ENCODE measurements at regions not wholly inside any gene's neighbourhood (a gene's known extent, or its start where the extent isn't known, plus 50 kb on each side); places are given as distances from the start of the nearest gene placed in this dataset.
"Not testable (repeated sequence)": the region's sequence is repeated elsewhere in the genome, so short reads cannot be mapped to it uniquely, and the experiment has no call there.

- Histone ChIP-seq H3K18ac (ENCODE audit: low read depth in 1 of 2, low read length in 2 of 2) (no peak overlapping the region), H3K9ac (ENCODE audit: low read length) (no peak overlapping the region), H3K27me3 (ENCODE audit: control insufficient read depth in 1 of 2, insufficient read depth in 1 of 2, low read length in 2 of 2) (peaks cover 0 to 48% of the 10 kb centered on the region in 2 experiments), H2BK12ac (ENCODE audit: low read length in 2 of 2) (no peak overlapping the region), H2BK120ac (ENCODE audit: low read depth, low read length) (no peak overlapping the region), H4K8ac (ENCODE audit: low read length) (no peak overlapping the region), H3K14ac (ENCODE audit: low read length in 2 of 2) (no peak overlapping the region), H2AFZ (ENCODE audit: low read depth, low read length) (no peak overlapping the region), H3K9me3 (ENCODE audit: control insufficient read depth, low read length) (no peaks in the 10 kb centered on the region), H3K4me1 (ENCODE audit: control insufficient read depth, insufficient read depth, low read depth, low read length) (no peaks in the 10 kb centered on the region), H3K4ac (ENCODE audit: low read depth in 1 of 2, low read length in 2 of 2) (no peak overlapping the region), H3K4me2 (ENCODE audit: low read length, poor library complexity, severe bottlenecking) (no peak overlapping the region), H2BK5ac (ENCODE audit: low read depth, low read length, poor library complexity, severe bottlenecking) (no peak overlapping the region), H2BK15ac (ENCODE audit: low read depth, poor library complexity, severe bottlenecking) (no peak overlapping the region), H4K91ac (ENCODE audit: low read length) (no peak overlapping the region), H3K79me1 (replicated peaks; ENCODE audit: low read length, poor library complexity, severe bottlenecking) (no peaks in the 10 kb centered on the region), H3K4me3 (ENCODE audit: insufficient read depth in 1 of 2, low read depth in 1 of 2, low read length in 2 of 2) (no peak overlapping the region), H2AK5ac (ENCODE audit: low read length, severe bottlenecking) (no peak overlapping the region), H3K36me3 (ENCODE audit: control insufficient read depth in 1 of 2, insufficient read depth in 2 of 2, low read depth in 1 of 2, low read length in 2 of 2) (no peaks in the 10 kb centered on the region), H3K23ac (ENCODE audit: low read length in 2 of 2) (no peak overlapping the region), H3K27ac (ENCODE audit: low read length, poor library complexity, severe bottlenecking) (no peak overlapping the region)
- DNase-seq: no peak
- 68% methylated on average over 4 of the region's 4 CpGs for WGBS
These were observed 82.4 kb downstream of the EBLN2 start for GRCh38 chr3:73143821-73144237.

GRCh38 chr3:73144276-73144675, 82.8 kb downstream of the EBLN2 start:
- Histone ChIP-seq H3K36me3 (ENCODE audit: control insufficient read depth in 1 of 2, insufficient read depth in 2 of 2, low read depth in 1 of 2, low read length in 2 of 2) (no peaks in the 10 kb centered on the region), H3K27ac (ENCODE audit: low read length, poor library complexity, severe bottlenecking) (no peak overlapping the region), H3K14ac (ENCODE audit: low read length in 2 of 2) (no peak overlapping the region), H2AFZ (ENCODE audit: low read depth, low read length) (no peak overlapping the region), H2AK5ac (ENCODE audit: low read length, severe bottlenecking) (no peak overlapping the region), H3K27me3 (ENCODE audit: control insufficient read depth in 1 of 2, insufficient read depth in 1 of 2, low read length in 2 of 2) (peaks cover 0 to 51% of the 10 kb centered on the region in 2 experiments), H3K4me1 (ENCODE audit: control insufficient read depth, insufficient read depth, low read depth, low read length) (no peaks in the 10 kb centered on the region), H2BK120ac (ENCODE audit: low read depth, low read length) (no peak overlapping the region), H2BK12ac (ENCODE audit: low read length in 2 of 2) (no peak overlapping the region), H3K79me1 (replicated peaks; ENCODE audit: low read length, poor library complexity, severe bottlenecking) (no peaks in the 10 kb centered on the region), H3K9ac (ENCODE audit: low read length) (no peak overlapping the region), H2BK5ac (ENCODE audit: low read depth, low read length, poor library complexity, severe bottlenecking) (no peak overlapping the region), H3K9me3 (ENCODE audit: control insufficient read depth, low read length) (no peaks in the 10 kb centered on the region), H3K18ac (ENCODE audit: low read depth in 1 of 2, low read length in 2 of 2) (no peak overlapping the region), H2BK15ac (ENCODE audit: low read depth, poor library complexity, severe bottlenecking) (no peak overlapping the region), H4K91ac (ENCODE audit: low read length) (no peak overlapping the region), H3K4me3 (ENCODE audit: insufficient read depth in 1 of 2, low read depth in 1 of 2, low read length in 2 of 2) (no peak overlapping the region), H4K8ac (ENCODE audit: low read length) (no peak overlapping the region), H3K23ac (ENCODE audit: low read length in 2 of 2) (no peak overlapping the region), H3K4me2 (ENCODE audit: low read length, poor library complexity, severe bottlenecking) (no peak overlapping the region), H3K4ac (ENCODE audit: low read depth in 1 of 2, low read length in 2 of 2) (no peak overlapping the region)
- no peak for DNase-seq
- WGBS: 97% methylated on average over 5 of the region's 5 CpGs

- Histone ChIP-seq H3K36me3 (ENCODE audit: control insufficient read depth in 1 of 2, insufficient read depth in 2 of 2, low read depth in 1 of 2, low read length in 2 of 2) (no peaks in the 10 kb centered on the region), H3K18ac (ENCODE audit: low read depth in 1 of 2, low read length in 2 of 2) (no peak overlapping the region), H3K4me1 (ENCODE audit: control insufficient read depth, insufficient read depth, low read depth, low read length) (no peaks in the 10 kb centered on the region), H4K91ac (ENCODE audit: low read length) (no peak overlapping the region), H4K8ac (ENCODE audit: low read length) (no peak overlapping the region), H2BK15ac (ENCODE audit: low read depth, poor library complexity, severe bottlenecking) (no peak overlapping the region), H3K27me3 (ENCODE audit: control insufficient read depth in 1 of 2, insufficient read depth in 1 of 2, low read length in 2 of 2) (peaks cover 0 to 51% of the 10 kb centered on the region in 2 experiments), H2AFZ (ENCODE audit: low read depth, low read length) (no peak overlapping the region), H3K4me3 (ENCODE audit: insufficient read depth in 1 of 2, low read depth in 1 of 2, low read length in 2 of 2) (no peak overlapping the region), H3K27ac (ENCODE audit: low read length, poor library complexity, severe bottlenecking) (no peak overlapping the region), H2BK5ac (ENCODE audit: low read depth, low read length, poor library complexity, severe bottlenecking) (no peak overlapping the region), H2BK120ac (ENCODE audit: low read depth, low read length) (no peak overlapping the region), H3K23ac (ENCODE audit: low read length in 2 of 2) (no peak overlapping the region), H2BK12ac (ENCODE audit: low read length in 2 of 2) (no peak overlapping the region), H3K4me2 (ENCODE audit: low read length, poor library complexity, severe bottlenecking) (no peak overlapping the region), H3K79me1 (replicated peaks; ENCODE audit: low read length, poor library complexity, severe bottlenecking) (no peaks in the 10 kb centered on the region), H3K14ac (ENCODE audit: low read length in 2 of 2) (no peak overlapping the region), H3K9ac (ENCODE audit: low read length) (no peak overlapping the region), H2AK5ac (ENCODE audit: low read length, severe bottlenecking) (no peak overlapping the region), H3K9me3 (ENCODE audit: control insufficient read depth, low read length) (no peaks in the 10 kb centered on the region), H3K4ac (ENCODE audit: low read depth in 1 of 2, low read length in 2 of 2) (no peak overlapping the region)
- DNase-seq: no peak
- 88% methylated on average over 1 of the region's 2 CpGs for WGBS
These were observed 83.4 kb downstream of the EBLN2 start for GRCh38 chr3:73144828-73145227.

DNA sequence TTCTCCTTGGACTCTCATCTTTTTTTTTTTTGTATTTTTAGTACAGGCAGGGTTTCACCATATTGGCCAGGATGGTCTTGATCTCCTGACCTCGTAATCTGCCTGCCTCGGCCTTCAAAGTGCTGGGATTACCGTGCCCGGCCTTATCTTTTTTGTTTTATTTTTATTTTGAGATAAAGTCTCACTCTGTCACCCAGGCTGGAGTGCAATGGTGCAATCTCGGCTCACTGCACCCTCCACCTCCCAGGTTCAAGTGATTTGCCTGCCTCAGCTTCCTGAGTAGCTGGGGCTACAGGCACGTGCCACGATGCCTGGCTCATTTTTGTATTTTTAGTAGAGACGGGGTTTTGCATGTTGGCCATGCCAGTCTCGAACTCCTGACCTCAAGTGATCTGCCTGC, 86.0 kb downstream of the EBLN2 start:
- H3K4me1 ChIP-seq (ENCODE audit: control insufficient read depth, insufficient read depth, low read depth, low read length); H2AFZ ChIP-seq (ENCODE audit: low read depth, low read length); H4K8ac ChIP-seq (ENCODE audit: low read length); H3K4ac ChIP-seq (ENCODE audit: low read depth in 1 of 2, low read length in 2 of 2); H3K23ac ChIP-seq (ENCODE audit: low read length in 2 of 2); H3K14ac ChIP-seq (ENCODE audit: low read length in 2 of 2); H3K18ac ChIP-seq (ENCODE audit: low read depth in 1 of 2, low read length in 2 of 2); H2BK5ac ChIP-seq (ENCODE audit: low read depth, low read length, poor library complexity, severe bottlenecking); H2BK12ac ChIP-seq (ENCODE audit: low read length in 2 of 2); H3K36me3 ChIP-seq (ENCODE audit: control insufficient read depth in 1 of 2, insufficient read depth in 2 of 2, low read depth in 1 of 2, low read length in 2 of 2); H2BK120ac ChIP-seq (ENCODE audit: low read depth, low read length); H3K4me2 ChIP-seq (ENCODE audit: low read length, poor library complexity, severe bottlenecking); H4K91ac ChIP-seq (ENCODE audit: low read length); H3K4me3 ChIP-seq (ENCODE audit: insufficient read depth in 1 of 2, low read depth in 1 of 2, low read length in 2 of 2); H3K9ac ChIP-seq (ENCODE audit: low read length); H2BK15ac ChIP-seq (ENCODE audit: low read depth, poor library complexity, severe bottlenecking); H3K27ac ChIP-seq (ENCODE audit: low read length, poor library complexity, severe bottlenecking); DNase-seq; H3K79me1 ChIP-seq (replicated peaks; ENCODE audit: low read length, poor library complexity, severe bottlenecking); H2AK5ac ChIP-seq (ENCODE audit: low read length, severe bottlenecking); H3K9me3 ChIP-seq (ENCODE audit: control insufficient read depth, low read length): not testable (repeated sequence)
- peaks cover 0 to 48% of the 10 kb centered on the region in 2 experiments for H3K27me3 ChIP-seq (ENCODE audit: control insufficient read depth in 1 of 2, insufficient read depth in 1 of 2, low read length in 2 of 2)
- 85% methylated on average over 9 of the region's 9 CpGs for WGBS
